Kidney tubule cell (primary cell): ENCODE measurements at regions not wholly inside any gene's neighbourhood (a gene's known extent, or its start where the extent isn't known, plus 50 kb on each side); places are given as distances from the start of the nearest gene placed in this dataset.

Experiments used
- DNase-seq: peaks from one replicate; pipeline ENCODE4 v3.0.0-alpha.2; 2018; ENCODE audit warnings: low spot score

- no peak for DNase-seq
Observed at GRCh38 chrX:135632353-135632752, 81.1 kb upstream of the CT45A1 start.

DNA sequence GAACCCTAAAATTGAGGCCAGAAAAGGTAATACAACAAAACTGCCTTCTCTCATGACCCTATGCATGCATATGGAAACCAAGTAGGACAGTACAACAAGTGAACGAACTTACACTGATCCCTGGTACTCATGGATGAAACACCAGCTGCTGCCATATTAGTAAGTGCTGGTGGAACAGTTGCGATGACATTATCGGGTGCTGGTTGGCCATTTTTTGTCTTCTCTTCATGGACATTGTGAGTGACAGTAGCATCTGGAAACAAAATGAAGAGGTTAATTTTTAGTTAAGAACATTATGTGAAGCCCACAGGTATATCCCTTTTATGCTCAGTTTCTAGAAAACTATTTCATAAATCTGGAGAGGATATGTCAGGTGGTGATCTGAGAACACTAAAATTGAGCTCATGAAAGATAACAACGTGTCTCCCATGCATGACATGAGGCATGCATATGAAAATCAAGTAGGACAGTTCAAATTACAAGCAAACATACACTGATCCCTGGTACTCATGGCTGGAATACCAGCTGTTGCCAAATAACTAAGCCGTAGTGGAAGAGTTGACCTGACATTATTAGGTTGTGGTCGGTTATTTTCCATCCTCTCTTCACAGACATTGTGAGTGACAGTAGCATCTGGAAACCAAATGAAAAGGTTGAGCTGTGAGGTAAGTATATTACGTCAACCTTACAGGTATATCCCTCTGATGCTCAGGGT, 74.2 kb upstream of the CT45A1 start:
- no peak for DNase-seq

DNA sequence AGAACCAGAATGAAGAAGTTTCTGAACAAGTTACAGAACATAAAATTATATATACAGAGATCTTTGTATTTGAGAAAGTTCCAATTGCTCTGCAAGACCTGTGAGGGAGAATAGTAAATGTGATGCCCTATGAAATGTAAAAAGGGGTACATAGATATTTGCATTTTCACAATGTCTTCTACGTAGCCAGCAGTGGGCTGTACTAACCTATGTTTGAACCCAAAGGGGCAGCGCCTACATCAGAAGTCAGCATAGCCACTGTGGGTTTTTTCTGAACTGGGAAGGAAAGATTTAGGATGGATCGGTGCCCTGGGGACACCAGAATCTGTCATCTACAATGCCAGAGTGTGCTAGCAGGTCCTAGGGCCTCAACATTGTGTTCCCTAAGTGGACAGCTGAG, 69.5 kb upstream of the CT45A1 start:
- no peak for DNase-seq

DNA sequence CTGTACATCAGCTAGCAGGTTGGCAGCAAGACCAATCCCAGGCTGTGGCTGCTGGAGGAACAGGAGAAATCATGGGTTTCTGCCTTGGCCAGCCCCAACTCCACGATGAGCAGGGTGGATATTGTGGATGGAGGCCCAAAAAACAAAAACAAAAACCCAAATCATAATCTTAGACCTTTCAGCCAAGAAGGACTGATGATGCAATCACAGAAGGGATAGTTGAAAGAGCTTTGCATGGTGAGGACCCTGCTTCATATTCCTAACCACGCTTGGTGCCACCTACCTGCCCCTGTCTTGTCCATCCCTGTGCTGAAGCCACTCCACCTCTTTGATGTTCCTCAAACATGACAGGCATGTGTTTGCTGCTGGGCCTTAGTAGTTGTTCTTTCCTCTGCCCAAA, 68.8 kb upstream of the CT45A1 start:
- DNase-seq: no peak

DNA sequence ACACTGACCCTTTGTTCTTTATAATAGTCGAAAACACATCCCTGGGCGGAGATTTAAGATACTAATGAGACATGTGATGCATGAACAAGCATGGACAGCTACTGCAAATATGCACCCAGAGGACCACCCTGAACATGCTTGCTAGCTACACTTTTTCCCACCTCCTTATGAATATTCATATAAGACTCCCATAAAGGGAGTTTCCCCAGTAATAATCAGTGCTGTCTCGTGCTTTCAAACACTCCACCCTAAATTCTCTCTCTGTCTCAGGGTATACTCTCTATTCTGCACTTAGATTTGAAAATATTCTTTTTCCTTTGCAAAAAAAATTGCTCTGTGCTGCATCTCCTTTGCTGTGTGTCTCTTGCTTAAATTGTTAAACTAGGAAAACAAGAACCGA, 64.4 kb upstream of the CT45A1 start:
- no peak for DNase-seq

DNA sequence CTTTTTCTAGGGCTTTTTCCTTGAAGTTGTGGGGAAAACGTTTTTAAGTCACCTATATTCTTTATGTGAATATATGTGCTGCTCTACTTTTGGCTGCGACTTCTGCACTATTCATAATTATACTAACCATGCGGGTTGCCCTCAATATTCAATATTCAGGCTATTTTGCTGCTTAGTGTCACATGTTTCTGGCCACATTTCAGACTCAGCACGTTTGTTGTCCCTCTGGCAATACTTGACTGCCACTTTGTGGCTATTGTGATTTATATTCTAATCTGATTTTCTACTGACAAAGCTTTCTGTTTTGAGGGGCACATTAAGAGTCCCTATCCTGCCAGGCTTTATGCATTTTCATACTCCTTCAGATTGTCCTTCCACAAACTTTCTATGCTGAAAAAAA, 63.9 kb upstream of the CT45A1 start:
- DNase-seq: no peak

DNA sequence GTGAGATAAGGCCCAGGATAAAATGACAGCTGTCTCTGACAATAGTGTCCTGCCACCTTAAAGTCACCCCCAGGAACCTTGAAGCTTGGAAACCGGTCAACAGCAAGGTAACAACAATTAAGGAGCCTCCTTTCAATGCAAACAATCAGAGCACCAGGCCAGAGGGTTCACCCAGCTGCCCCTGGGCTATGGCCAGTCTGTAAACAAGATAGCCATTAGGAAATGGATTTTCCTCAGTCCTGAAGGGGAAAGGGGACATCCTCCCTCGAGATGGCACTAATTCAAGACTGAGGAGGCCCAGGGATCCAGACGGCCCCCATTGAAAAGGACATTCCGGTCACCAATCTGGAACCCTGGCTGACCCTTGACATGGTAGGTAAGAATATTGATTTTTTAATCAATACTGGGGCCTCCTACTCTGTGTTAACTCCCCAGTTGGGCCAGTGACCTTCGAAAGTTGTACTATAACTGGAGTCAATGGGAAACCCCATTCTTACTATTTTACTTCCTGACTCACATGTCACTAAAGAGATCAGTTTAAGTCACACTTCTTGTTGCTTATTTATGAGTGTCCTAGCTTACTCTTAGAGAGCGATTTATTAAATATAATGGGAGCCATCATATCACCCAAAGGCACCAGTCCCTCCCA, 61.7 kb upstream of the CT45A1 start:
- DNase-seq: no peak

- DNase-seq: no peak
Observed at GRCh38 chrX:135652602-135653001, 60.8 kb upstream of the CT45A1 start.

- DNase-seq: peak; percentile 3
Observed at GRCh38 chrX:135657952-135658654, 55.3 kb upstream of the CT45A1 start.
